HCT116 (cell line): ENCODE measurements at regions not wholly inside any gene's neighbourhood (a gene's known extent, or its start where the extent isn't known, plus 50 kb on each side); places are given as distances from the start of the nearest gene placed in this dataset.

Experiments used
- ATAC-seq: fragments of 200-7000 bp; cut with Tn5 transposase; 2 replicates; pipeline ENCODE4 v1.9.1; 2020; ENCODE audit warnings: mild to moderate bottlenecking, moderate library complexity
- BruUV-seq: library from RNA; stranded (reverse); fragments of 400-500 nt; replicated peaks from 2 replicates; lab custom pipeline; 2021; lab: Mats Ljungman, UMichigan
- CTCF ChIA-PET: fragments of 300-600 bp; sonication (Branson Sonifier 250); formaldehyde crosslinking; loops from one replicate; lab custom pipeline; 2021; ENCODE audit warnings: antibody characterized with exemption; lab: Charles Lee
- POLR2A ChIA-PET: fragments of 300-600, 350-600 bp; sonication (Branson Sonifier 250); formaldehyde crosslinking; loops from one replicate; lab custom pipeline; 2021; ENCODE audit warnings: antibody characterized with exemption; lab: Charles Lee
- RAD21 ChIA-PET, 2 experiments: fragments of 300-600 bp; sonication (Branson Sonifier 250); formaldehyde crosslinking; loops; one replicate each; lab custom pipeline; 2023; ENCODE audit warnings: low total read pairs in 2 of 2; ENCODE audit not compliant: uncharacterized antibody in 2 of 2, unreplicated experiment in 2 of 2, low non-redundant PET in 1 of 2; lab: Charles Lee
- DNase-seq: peaks from one replicate; pipeline ENCODE4 v3.0.0-alpha.2; 2010; ENCODE audit warnings: low read depth, low spot score
- H2AFZ ChIP-seq: fragments of 200-600 bp; shearing (Covaris generic), sonication (generic); 2 replicates; pipeline ENCODE4 v1.6.1; 2017; ENCODE audit warnings: low read depth, mixed run types, mixed read lengths, antibody characterized with exemption, low read length; ENCODE audit not compliant: poor library complexity, severe bottlenecking
- H3K27ac ChIP-seq: 2 replicates; pipeline ENCODE4 v1.5.1; 2012; ENCODE audit warnings: low read depth, low read length
- H3K27me3 ChIP-seq: fragments of 200-600 bp; sonication (generic); 2 replicates; pipeline ENCODE4 v1.6.1; 2016; ENCODE audit warnings: mixed run types, low read length, mixed read lengths; ENCODE audit not compliant: insufficient read depth
- H3K36me3 ChIP-seq, 2 experiments: fragments of 200-500 bp in 1 of 2; fragments of 200-600 bp in 1 of 2; sonication (Bioruptor generic) in 1 of 2; sonication (generic) in 1 of 2; 2 replicates each; pipeline versions ENCODE4 v1.5.1 to v1.6.1; 2014 to 2016; ENCODE audit warnings: low read length in 2 of 2, inconsistent platforms in 1 of 2, mixed read lengths in 1 of 2, mixed run types in 1 of 2; ENCODE audit not compliant: insufficient read depth in 2 of 2, control insufficient read depth in 1 of 2
- H3K4me1 ChIP-seq, 2 experiments: fragments of 200-600 bp in 1 of 2; sonication (generic) in 1 of 2; 2 replicates each; pipeline versions ENCODE4 v1.5.1 to v1.6.1; 2012 to 2017; ENCODE audit warnings: low read length in 2 of 2, inconsistent platforms in 1 of 2, mild to moderate bottlenecking in 1 of 2, mixed read lengths in 1 of 2, mixed run types in 1 of 2, moderate library complexity in 1 of 2; ENCODE audit not compliant: insufficient read depth in 2 of 2, control insufficient read depth in 1 of 2
- H3K4me2 ChIP-seq: fragments of 200-600 bp; sonication (generic); 2 replicates; pipeline ENCODE4 v1.6.1; 2017; ENCODE audit warnings: mixed run types, low read length, mixed read lengths
- H3K4me3 ChIP-seq, 2 experiments: fragments of 200-600 bp in 1 of 2; sonication (generic) in 1 of 2; replicated peaks in 1 of 2; 2 replicates each; pipeline ENCODE4 v1.5.1; 2011 to 2016; ENCODE audit warnings: low read length in 2 of 2, control low read depth in 1 of 2, low read depth in 1 of 2, mild to moderate bottlenecking in 1 of 2, mixed read lengths in 1 of 2, mixed run types in 1 of 2
- H3K79me2 ChIP-seq: fragments of 200-600 bp; sonication (generic); 2 replicates; pipeline ENCODE4 v1.6.1; 2017; ENCODE audit warnings: mild to moderate bottlenecking, mixed run types, low read length, moderate library complexity, mixed read lengths; ENCODE audit not compliant: insufficient read depth
- H3K9ac ChIP-seq: fragments of 200-600 bp; sonication (generic); 2 replicates; pipeline ENCODE4 v1.6.1; 2016; ENCODE audit warnings: low read length, mixed read lengths
- H3K9me2 ChIP-seq: fragments of 200-600 bp; sonication (generic), shearing (Covaris generic); 2 replicates; pipeline ENCODE4 v1.6.1; 2017; ENCODE audit warnings: mixed run types, mild to moderate bottlenecking, moderate library complexity; ENCODE audit not compliant: insufficient read depth
- H3K9me3 ChIP-seq, 2 experiments: fragments of 200-500 bp in 1 of 2; fragments of 200-600 bp in 1 of 2; sonication (Bioruptor generic) in 1 of 2; sonication (generic) in 1 of 2; 2 replicates each; pipeline ENCODE4 v1.6.1; 2014 to 2017; ENCODE audit warnings: low read length in 2 of 2, mixed read lengths in 2 of 2, inconsistent platforms in 1 of 2, low read depth in 1 of 2, mild to moderate bottlenecking in 1 of 2, mixed run types in 1 of 2, moderate library complexity in 1 of 2; ENCODE audit not compliant: control insufficient read depth in 1 of 2, insufficient read depth in 1 of 2
- H4K20me1 ChIP-seq: fragments of 200-600 bp; sonication (generic), shearing (Covaris generic); 2 replicates; pipeline ENCODE4 v1.6.1; 2017; ENCODE audit warnings: mixed run types, mild to moderate bottlenecking, moderate library complexity; ENCODE audit not compliant: insufficient read depth
- CBX3 ChIP-seq: IDR thresholded peaks from 2 replicates; pipeline ENCODE4 v1.6.1; 2012; ENCODE audit warnings: low read depth
- EGR1 ChIP-seq: IDR thresholded peaks from 2 replicates; pipeline ENCODE4 v1.6.1; 2012; ENCODE audit warnings: low read depth
- EZH2 ChIP-seq: fragments of 200-600 bp; sonication (generic); IDR thresholded peaks from 2 replicates; pipeline ENCODE4 v1.6.1; 2017; ENCODE audit warnings: antibody characterized with exemption, mixed run types
- FOSL1 ChIP-seq: IDR thresholded peaks from 2 replicates; pipeline ENCODE4 v1.6.1; 2012; ENCODE audit warnings: low read depth
- POLR2AphosphoS5 ChIP-seq: IDR thresholded peaks from 2 replicates; pipeline ENCODE4 v1.6.1; 2011; ENCODE audit warnings: mild to moderate bottlenecking, low read depth, low read length, moderate library complexity
- RAD21 ChIP-seq: IDR thresholded peaks from 2 replicates; pipeline ENCODE4 v1.6.1; 2012; ENCODE audit warnings: low read depth, mild to moderate bottlenecking
- TCF7L2 ChIP-seq: IDR thresholded peaks from 2 replicates; pipeline ENCODE4 v1.7.0; 2011; ENCODE audit warnings: borderline replicate concordance, inconsistent platforms; ENCODE audit not compliant: insufficient read depth, insufficient read length; ENCODE audit errors: extremely low read depth
- YY1 ChIP-seq: IDR thresholded peaks from 2 replicates; pipeline ENCODE4 v1.6.1; 2011; ENCODE audit warnings: low read length, low read depth, moderate library complexity, mild to moderate bottlenecking; ENCODE audit not compliant: insufficient replicate concordance; ENCODE audit errors: extremely low read depth
- ZNF274 ChIP-seq: fragments of 200-500 bp; sonication (Bioruptor generic); IDR thresholded peaks from 2 replicates; pipeline ENCODE4 v1.6.1; 2014; ENCODE audit warnings: mild to moderate bottlenecking, low read depth, low read length, inconsistent platforms
- intact Hi-C: fragments of 100-400 bp; cut with micrococcal nuclease; formaldehyde crosslinking; loops from 2 replicates; pipeline ENCODE4 v1.10.0; 2022
- TF ChIP-seq, protein P1 (sequence below): IDR thresholded peaks from 2 replicates; pipeline ENCODE4 v1.6.1; 2011; ENCODE audit warnings: mild to moderate bottlenecking, low read length, moderate library complexity; ENCODE audit not compliant: insufficient replicate concordance; ENCODE audit errors: extremely low read depth
- TF ChIP-seq, protein P2 (sequence below): IDR thresholded peaks from 2 replicates; pipeline ENCODE4 v1.6.1; 2012

DNA sequence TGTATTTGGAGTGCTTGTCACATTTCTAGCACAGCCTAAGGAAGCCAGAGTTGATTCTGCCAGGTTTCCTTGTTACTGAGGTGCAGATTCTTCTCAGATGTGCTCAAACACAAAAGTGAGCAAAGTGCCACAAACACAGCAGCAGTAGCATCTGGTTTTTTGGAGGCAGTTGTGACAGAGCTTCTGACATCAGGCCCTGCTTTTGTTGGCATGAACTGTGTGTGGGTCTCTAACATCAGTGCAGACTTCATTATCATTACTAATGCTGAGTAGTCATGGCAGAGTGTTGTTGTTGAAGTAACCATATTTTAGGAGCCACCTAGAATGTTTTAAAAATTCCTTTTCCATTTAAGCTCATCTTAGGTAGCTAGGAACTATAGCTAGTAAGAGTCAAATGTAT, 656.6 kb downstream of the ANKRD50 start:
- ChIA-PET POLR2A (no interaction called here), RAD21 (no interaction called here), CTCF (no interaction called here)
- H2AFZ ChIP-seq, result no peak overlapping the region
- no peaks in the 10 kb centered on the region for H3K79me2 ChIP-seq
- no peak overlapping the region for H3K9ac ChIP-seq
- no peak overlapping the region for H3K4me2 ChIP-seq
- no peak overlapping the region for H3K27ac ChIP-seq
- no peaks in the 10 kb centered on the region for H4K20me1 ChIP-seq
- no TSS peak for BruUV-seq
- intact Hi-C loops, result no loop called here
- ATAC-seq (no peak), DNase-seq (no peak)
- no peak overlapping the region for H3K4me3 ChIP-seq
- H3K9me2 ChIP-seq, result no peaks in the 10 kb centered on the region
- no peaks in the 10 kb centered on the region for H3K27me3 ChIP-seq
- H3K4me1 ChIP-seq, result no peaks in the 10 kb centered on the region
- no peaks in the 10 kb centered on the region for H3K36me3 ChIP-seq
- no peaks in the 10 kb centered on the region for H3K9me3 ChIP-seq
- TF ChIP-seq POLR2AphosphoS5, result no peak
- TF ChIP-seq, protein P1, sequence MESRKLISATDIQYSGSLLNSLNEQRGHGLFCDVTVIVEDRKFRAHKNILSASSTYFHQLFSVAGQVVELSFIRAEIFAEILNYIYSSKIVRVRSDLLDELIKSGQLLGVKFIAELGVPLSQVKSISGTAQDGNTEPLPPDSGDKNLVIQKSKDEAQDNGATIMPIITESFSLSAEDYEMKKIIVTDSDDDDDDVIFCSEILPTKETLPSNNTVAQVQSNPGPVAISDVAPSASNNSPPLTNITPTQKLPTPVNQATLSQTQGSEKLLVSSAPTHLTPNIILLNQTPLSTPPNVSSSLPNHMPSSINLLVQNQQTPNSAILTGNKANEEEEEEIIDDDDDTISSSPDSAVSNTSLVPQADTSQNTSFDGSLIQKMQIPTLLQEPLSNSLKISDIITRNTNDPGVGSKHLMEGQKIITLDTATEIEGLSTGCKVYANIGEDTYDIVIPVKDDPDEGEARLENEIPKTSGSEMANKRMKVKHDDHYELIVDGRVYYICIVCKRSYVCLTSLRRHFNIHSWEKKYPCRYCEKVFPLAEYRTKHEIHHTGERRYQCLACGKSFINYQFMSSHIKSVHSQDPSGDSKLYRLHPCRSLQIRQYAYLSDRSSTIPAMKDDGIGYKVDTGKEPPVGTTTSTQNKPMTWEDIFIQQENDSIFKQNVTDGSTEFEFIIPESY, result no peak
- no peak for TF ChIP-seq TCF7L2
- no peak for TF ChIP-seq YY1
- TF ChIP-seq EGR1, result no peak
- TF ChIP-seq FOSL1, result no peak
- no peak for TF ChIP-seq RAD21
- no peak for TF ChIP-seq ZNF274
- TF ChIP-seq CBX3, result no peak
- TF ChIP-seq, protein P2, sequence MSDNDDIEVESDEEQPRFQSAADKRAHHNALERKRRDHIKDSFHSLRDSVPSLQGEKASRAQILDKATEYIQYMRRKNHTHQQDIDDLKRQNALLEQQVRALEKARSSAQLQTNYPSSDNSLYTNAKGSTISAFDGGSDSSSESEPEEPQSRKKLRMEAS, result no peak
- TF ChIP-seq EZH2, result no peak
- TF ChIP-seq, all 23 proteins: peak for 0
